Activated CD4-positive, alpha-beta T cell treated with anti-CD3 and anti-CD28 coated beads, Interleukin-2, Interleukin-4, amounts not matched to agents 100 ng/mL and 50 ng/mL, durations not matched to agents 16 hours and 8 hours (primary cell): ENCODE measurements at regions not wholly inside any gene's neighbourhood (a gene's known extent, or its start where the extent isn't known, plus 50 kb on each side); places are given as distances from the start of the nearest gene placed in this dataset.

Experiments
- DNase-seq: peaks from one replicate; pipeline ENCODE4 v3.0.0-alpha.2; 2020; ENCODE audit warnings: low spot score

DNA sequence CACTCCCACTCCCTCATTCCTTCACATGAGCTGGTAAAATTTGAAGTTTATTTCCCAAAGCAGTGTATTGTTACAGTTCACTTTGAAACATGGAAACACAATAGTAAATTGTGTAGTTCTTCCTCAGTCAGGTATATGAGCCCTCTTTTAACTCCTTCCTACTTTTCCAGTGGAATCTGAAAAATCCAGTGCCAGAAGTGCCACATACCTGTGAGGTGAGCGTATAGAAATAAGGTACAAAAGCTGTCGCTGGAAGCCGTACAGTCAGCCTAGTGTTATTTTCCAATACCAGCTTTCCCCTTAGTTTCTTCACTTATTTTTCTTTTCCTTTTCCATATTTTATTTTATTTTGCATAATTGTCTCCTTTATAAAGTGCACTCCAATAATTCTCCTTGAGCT, 81.7 kb upstream of the CADM2 start:
- no peak for DNase-seq

GRCh38 chr3:84881288-84881687, 77.5 kb upstream of the CADM2 start:
- no peak for DNase-seq

- DNase-seq = no peak
These were observed 73.4 kb upstream of the CADM2 start for GRCh38 chr3:84885199-84885882.

- no peak for DNase-seq
These were observed 66.9 kb upstream of the CADM2 start for GRCh38 chr3:84891851-84892250.

DNA sequence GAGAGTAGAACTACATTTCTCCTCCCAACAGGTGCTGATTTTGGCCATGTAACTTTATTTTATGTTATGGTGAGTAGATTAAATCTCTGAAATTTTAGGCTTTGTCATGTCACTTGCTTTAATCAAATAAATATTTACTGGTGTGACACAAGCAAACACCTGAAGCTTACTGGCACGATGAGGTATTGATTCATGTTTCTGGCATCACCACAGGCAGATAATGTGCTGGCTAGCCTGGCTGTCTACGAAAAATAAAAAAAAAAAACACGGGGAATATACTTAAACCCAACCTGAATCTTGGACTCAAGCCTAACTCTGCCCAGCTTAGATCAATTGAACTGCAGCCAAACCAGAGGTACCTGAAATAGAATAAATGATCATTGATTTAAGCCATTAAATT, 65.6 kb upstream of the CADM2 start:
- DNase-seq = no peak

DNA sequence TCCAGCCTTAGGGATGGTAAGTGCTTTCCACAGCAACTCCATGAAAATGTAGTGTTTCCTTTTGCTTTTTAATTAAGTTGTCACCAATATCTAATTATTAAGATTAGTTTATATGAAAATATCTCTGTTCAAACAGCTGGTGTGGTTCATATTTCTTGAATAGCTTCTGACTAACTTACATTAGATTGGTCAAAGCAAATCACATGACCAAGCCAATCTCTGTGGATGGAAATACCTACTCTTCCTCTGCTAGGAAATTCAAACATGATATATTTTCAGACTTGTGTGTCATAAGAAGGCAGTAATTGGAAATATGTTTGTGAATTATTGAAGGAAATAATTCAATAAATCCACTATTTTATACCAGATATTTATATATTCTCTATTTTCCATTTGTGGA, 54.6 kb upstream of the CADM2 start:
- no peak for DNase-seq

- no peak for DNase-seq
These were observed 53.8 kb upstream of the CADM2 start for GRCh38 chr3:84904816-84905555.

DNA sequence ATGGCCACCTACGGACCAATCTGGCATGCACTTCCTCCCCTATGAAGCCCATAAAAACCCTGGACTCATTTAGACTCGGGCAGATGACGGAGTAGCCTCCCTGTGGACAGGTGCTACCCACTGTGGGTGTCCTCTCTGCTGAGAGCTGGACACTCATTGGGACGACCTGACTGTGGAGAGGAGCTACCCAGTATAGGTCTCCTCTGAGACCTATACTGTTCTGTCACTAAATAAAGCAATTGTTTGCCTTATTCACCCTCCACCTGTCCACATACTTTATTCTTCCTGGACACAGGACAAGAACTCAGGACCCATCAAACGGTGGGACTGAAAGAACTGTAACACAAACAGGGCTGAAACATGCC, 53.3 kb upstream of the CADM2 start:
- DNase-seq = no peak

DNA sequence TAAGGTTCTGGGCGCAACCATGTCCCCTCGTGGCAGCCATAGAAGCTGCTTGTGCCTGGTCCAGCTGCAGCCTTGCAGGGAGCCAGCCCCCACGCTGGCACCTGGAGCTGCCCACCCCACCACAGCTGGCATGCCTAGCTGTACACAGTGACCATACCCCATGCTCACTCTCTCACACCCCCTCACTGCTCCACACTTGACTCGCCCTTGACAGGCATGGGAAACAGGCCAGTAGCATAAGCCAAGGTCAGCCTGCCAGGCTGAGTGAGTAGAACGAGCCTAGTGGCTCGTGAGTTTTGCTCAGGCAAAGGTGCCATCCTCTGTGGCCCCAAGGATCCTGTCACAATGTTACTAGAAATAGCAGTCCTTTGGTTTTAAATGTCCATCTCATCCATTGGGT, 52.7 kb upstream of the CADM2 start:
- DNase-seq = no peak
